GM19043 (cell line): ENCODE measurements at regions not wholly inside any gene's neighbourhood (a gene's known extent, or its start where the extent isn't known, plus 50 kb on each side); places are given as distances from the start of the nearest gene placed in this dataset.

ENCODE experiments used
- ATAC-seq: cut with Tn5 transposase; IDR thresholded peaks from one replicate; pipeline ENCODE4 v1.9.1; 2021; ENCODE audit warnings: low read depth; ENCODE audit not compliant: unreplicated experiment

DNA sequence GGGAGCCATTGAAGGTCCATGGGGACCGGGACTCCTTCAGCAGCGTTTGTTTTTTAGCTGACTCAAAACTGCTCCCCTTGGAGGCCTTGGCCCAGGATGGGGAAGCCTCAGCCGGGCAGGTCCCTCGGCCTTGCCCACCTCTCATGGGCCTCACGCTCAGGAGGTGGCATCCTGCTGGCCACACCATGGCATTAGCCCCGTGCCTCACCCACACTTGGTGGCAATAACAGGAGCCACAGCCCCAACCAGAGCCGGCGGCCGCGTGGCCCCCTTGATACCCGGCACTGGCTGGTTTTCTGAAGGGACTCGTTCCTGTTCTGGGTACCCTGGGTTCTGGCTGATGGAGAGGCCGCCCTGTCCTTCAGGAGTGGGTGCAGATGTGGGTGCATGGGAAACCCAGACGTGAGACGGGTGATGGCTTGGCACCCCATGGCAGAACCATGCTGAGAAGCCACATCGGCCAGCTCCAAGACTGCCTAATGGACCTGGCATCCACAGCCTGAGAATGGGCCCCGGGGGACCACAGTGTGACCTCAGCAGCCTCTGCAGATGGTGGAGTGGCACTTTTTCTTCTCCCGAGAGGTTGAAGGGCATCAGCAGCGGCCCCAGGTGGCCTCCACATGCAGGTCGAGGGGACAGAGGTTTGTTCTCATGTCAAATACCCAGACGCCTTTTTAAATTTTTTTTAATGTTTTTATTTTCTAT lies 49.8 kb upstream of the PPARA start:
- no peak for ATAC-seq
